Thyroid gland (tissue), 4 donors: ENCODE measurements at regions not wholly inside any gene's neighbourhood (a gene's known extent, or its start where the extent isn't known, plus 50 kb on each side); places are given as distances from the start of the nearest gene placed in this dataset.

ENCODE experiments used
- CTCF ChIP-seq, 6 experiments: fragments of 200-600 bp in 3 of 6; fragments of 450-650 bp in 3 of 6; sonication (generic) in 3 of 6; IDR thresholded peaks; one replicate each; pipeline ENCODE4 v1.5.1; 2016 to 2019; ENCODE audit warnings: antibody characterized with exemption in 6 of 6, mild to moderate bottlenecking in 2 of 6, inconsistent platforms in 1 of 6, moderate library complexity in 1 of 6
- POLR2A ChIP-seq, 2 donors: fragments of 450-650 bp; IDR thresholded peaks; one replicate each; pipeline ENCODE4 v1.6.1; 2017; ENCODE audit warnings: antibody characterized with exemption in 2 of 2, mild to moderate bottlenecking in 2 of 2, moderate library complexity in 1 of 2

- TF ChIP-seq CTCF (IDR thresholded peaks at IDR 0.05) (no peak), POLR2A (IDR thresholded peaks at IDR 0.05) (no peak)
Measured at GRCh38 chr6:167409079-167409478, 84.2 kb downstream of the TTLL2 start.
